NCI-H510A (cell line): ENCODE measurements at regions not wholly inside any gene's neighbourhood (a gene's known extent, or its start where the extent isn't known, plus 50 kb on each side); places are given as distances from the start of the nearest gene placed in this dataset.
"Not testable (repeated sequence)": the region's sequence is repeated elsewhere in the genome, so short reads cannot be mapped to it uniquely, and the experiment has no call there.

Experiments used
- DNase-seq: peaks from one replicate; lab custom pipeline; 2025; lab: John Stamatoyannopoulos, UW

DNA sequence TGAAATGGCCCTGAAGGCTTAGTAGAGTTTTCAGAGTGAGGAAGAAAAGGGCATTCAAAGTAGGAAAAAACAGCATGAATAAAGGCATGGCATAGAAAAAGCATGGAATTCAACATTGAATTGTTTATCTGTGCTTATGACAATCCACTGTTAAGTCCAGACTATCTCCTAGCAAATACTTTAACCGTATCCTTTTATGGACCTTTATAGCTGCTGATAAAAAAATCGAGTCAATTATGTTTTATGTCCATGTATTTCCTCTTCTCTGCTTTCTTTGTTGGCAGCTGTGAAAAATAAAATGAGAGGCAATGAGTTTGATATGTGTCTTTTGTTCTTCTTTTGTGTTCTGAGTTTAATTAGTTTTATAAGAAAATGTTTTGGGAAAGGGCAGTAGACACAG lies 70.4 kb downstream of the TDRD15 start:
- no peak for DNase-seq

DNA sequence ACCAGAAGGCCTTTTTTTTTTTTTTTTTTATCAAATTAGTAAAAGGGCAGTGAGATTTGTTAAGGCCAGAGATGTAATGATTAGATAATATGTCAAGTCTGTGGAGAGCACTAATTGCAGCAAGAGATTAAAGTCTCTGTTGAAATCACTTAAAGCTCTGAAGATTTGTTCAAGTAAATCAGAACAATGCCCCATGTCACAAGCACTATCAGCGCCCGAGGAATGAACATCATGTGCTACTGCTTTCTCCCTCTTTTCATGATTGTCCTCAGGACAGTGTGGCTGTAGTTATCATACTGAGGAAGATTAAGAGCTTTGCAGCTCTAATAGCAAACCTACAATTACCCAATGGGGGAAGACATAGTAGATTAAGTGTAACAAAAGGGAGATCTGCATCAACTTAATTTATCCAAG lies 71.1 kb downstream of the TDRD15 start:
- no peak for DNase-seq

DNA sequence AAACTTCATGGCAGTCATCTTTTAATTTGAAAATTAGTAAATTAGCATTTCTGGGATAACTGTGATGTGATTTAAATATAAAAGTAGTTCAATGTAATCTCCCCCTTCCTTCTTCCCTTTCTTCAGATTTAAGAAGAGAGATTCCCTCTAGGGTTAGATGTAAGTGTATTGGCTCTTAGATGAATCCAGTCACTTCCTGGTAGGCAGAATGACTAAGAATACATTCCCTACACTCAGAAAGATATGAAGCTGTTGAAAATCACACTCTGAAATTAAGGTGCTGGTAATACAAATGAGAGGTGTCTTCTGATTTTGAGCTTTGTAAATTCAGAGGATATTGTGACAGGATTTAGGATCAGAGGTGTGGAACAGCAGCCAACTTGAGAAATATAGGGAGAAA lies 71.6 kb downstream of the TDRD15 start:
- no peak for DNase-seq

DNA sequence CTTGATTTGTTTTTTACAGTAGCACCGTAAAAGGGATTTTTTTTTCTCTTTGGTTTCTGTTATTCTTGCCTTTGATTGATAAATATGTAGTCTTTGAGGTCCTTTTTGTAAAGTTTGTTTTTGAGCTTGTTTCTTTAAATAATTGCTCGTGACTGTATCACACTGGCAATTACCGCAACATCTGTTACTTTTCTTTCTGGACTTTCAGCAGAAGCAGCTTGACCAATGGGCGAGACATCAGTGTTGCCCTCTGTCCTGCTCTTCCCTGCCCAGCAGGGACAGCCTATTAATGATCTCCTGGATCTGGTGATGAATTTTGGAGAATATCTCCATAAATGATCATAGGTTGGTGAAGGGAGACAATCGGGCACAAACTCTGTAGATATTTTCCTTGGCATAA lies 74.9 kb downstream of the TDRD15 start:
- no peak for DNase-seq

DNA sequence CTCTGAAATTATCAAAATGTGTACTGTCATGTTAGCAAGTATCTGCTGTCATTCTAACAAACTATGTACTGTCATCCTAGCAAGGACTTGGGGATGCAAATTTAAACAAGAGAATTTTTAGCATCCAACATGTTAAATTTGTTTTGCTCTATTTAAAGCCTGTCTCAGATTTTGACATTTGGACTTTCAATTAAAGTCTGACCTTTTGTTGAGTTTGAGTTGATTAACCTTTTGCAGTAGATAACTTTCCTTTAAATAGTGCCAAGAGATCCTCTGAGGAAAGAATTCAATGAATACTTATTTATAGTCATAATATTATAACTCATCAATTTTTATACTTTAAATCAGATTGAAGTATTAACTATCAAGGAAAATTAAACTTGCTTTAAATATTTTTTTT lies 80.2 kb downstream of the TDRD15 start:
- no peak for DNase-seq

DNA sequence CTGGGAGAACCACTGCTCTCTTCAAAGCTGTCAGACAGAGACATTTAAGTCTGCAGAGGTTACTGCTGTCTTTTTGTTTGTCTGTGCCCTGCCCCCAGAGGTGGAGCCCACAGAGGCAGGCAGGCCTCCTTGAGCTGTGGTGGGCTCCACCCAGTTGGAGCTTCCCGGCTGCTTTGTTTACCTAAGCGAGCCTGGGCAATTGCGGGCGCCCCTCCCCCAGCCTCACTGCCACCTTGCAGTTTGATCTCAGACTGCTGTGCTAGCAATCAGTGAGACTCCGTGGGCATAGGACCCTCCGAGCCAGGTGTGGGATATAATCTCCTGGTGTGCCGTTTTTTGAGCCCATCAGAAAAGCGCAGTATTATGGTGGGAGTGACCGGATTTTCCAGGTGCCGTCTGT lies 90.3 kb downstream of the TDRD15 start:
- DNase-seq, result not testable (repeated sequence)

DNA sequence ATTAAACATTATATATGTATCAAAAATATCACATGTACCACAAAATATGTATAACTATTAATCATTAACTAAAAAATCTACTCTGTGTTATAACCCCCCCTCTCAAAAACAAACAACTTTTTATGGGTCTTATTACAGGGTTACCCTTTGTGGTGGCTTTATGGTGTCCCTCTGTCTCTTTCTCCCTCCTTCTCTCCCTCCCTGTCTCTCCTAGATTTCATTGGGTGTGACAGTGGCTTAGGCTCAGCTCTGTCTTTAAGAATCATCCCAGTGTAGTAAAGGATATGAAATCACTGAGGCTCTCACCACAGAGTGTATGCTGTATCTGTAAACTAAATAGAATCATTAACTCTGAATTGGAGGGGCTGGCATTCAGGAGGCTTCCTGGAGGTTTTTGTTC lies 93.7 kb downstream of the TDRD15 start:
- DNase-seq, result no peak

DNA sequence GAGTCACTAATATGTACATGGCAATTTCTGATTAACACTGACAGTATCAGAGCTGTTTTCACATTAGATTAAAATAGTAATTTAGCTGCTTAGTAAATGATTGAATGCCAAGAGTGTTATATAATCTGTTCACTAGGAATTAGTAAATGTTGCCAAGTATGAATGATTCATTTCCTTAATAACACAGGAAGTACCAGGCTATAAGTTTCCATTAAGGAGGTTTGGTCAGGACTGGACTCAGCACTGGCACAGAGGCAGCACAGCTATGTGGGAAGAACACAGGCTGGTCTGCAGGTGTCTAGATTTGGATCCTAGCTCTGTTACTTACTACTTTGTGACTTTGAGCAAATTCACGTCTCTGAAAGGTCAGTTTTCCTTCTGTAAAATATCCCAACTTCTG lies 97.2 kb downstream of the TDRD15 start:
- DNase-seq, result no peak

DNA sequence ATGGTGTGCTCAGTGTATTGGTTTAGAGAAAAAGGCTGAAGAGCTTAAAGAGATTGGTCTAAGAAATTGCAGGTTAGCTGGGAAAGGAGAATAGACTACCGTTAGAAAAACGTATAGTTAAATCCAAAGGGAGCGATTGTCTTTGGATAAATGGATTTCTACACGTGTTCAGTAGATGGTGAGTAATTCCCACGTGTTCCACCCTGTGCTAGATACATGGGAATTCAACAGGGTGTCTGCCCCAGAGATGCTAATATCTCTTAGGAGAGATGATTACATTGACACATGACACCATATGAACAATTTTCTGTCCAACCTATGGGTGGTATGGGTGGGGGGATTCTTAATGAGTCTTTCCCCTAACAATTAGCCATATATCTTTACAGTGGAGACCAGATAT lies 99.8 kb downstream of the TDRD15 start:
- no peak for DNase-seq

DNA sequence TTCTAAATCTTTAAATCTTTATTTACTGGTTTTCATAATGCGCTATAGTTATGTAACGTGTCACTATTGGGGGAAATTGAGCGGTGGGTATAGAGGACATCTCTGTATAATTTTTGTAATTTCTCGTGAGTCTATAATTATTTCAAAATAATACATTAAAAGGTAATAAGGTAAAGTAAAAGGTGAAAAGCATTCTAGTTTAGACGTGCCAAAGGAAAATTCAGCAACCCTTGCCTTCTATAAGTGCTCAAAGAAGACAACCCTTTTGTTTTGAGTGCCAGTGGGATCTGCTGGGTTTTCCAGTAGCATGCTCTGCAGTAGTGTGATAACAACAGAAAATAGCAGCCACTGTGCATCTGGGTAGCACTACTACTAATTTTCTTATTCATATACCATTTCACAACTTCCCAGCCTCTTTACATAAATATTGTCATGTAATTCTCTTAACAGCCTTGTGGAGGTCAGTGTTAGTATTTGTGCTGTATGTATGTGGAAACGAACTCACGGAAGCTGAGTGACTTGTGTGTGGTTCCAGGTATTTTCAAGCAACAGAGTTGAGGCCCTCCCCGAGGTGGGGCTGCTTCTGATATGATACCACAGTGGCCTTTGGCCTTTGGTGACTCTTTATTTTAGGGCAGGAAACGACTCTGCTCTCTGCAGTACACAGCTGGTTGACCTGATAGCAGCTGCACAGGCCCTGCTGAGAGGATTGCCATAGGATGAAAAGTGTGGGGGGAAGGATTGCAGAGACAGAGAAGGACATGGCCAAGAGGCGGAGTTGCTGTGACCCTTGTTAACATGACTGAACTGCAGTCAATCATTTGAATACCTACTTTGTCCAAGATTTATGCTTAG lies 104.5 kb downstream of the TDRD15 start:
- no peak for DNase-seq

DNA sequence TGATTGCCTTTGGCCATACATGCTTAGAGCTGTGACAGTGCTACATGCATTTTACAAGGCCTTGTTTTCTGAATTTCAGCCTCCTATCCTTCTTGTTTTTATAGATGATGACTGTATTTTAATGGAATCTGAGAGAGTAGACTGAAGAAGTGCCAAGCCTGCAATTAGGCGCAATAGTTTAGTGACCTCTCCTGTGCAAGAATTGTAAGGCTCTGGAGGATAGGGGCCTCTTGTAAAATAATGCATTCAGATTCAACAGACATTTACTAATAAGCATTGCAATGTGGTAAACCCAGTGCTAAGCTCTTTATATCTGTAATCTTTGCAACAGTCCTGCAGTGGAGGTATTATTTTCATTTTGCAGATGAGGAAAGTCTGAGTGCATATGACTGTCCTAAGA lies 105.5 kb downstream of the TDRD15 start:
- DNase-seq, result no peak

DNA sequence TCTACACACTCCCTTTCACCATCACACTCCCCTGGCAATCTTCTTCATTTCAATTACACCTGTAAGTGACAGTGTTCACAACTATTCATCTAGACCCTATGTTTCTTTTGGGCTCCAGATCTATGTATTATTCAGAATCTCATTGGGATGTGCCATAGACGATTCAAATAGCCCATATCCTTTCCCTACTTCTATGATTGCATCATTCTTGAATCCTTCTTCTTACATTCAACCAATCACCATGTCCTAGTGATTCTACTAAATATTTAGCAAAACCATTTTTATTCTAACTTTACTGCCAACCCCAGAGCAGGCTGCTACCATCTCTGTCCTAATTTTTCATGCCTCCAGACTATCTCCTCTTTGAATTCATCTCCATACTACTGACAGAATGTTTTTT lies 106.4 kb downstream of the TDRD15 start:
- DNase-seq, result no peak

DNA sequence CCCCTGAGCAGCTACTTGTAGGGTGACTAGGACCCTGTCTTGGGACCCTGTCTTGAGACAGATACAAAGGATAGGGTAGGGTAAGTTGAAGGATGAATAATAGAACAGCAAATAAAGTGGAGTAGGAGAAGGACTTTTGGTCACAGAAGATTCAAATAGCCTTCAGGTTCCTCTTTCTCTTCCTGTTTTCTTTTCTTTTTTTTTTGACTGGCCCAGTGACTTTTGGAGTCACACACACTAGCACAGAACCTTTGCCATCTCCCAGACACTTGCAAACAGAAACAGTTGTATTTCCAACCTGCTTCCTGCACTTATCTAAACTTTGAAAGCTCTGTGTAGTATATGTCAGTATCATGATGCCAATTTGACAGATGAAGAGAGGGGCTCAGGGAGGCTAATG lies 108.2 kb downstream of the TDRD15 start:
- DNase-seq, result no peak

DNA sequence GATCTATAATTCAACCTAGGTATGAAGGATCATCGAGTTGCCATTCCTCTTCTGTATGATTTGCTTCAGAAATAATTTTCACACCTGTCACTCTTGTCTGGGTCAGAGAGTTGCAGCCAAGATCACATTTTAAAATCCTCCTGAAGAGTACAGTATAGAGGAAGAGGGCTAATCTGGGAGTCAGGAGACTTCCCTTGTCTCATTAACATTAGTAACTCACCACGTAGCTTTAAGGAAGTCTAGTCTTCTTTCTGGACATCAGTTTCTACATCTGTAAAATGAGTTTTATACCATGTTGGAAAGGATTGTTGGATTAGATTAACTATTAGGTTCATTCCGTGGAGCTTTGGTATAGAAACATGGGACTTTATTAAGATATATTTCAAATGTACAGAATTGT lies 109.4 kb downstream of the TDRD15 start:
- DNase-seq, result no peak

DNA sequence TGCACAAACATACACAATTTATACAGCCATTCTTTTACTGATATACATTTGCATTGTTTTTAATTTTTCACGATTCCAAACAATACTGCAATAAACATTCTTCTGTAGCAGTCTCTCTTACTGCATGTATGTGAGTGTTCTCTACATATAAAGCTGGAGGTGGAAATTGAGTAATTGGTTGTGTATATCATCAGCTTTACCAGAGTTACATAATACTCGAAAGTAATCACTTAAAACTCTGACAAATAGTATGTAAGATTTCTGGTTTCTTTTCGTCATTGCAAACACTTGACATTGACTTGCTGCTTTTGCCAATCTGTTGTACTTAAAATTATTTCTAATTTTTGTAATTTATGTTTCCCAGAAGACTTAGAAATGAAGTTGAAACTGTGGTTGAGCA lies 110.2 kb downstream of the TDRD15 start:
- DNase-seq, result no peak

DNA sequence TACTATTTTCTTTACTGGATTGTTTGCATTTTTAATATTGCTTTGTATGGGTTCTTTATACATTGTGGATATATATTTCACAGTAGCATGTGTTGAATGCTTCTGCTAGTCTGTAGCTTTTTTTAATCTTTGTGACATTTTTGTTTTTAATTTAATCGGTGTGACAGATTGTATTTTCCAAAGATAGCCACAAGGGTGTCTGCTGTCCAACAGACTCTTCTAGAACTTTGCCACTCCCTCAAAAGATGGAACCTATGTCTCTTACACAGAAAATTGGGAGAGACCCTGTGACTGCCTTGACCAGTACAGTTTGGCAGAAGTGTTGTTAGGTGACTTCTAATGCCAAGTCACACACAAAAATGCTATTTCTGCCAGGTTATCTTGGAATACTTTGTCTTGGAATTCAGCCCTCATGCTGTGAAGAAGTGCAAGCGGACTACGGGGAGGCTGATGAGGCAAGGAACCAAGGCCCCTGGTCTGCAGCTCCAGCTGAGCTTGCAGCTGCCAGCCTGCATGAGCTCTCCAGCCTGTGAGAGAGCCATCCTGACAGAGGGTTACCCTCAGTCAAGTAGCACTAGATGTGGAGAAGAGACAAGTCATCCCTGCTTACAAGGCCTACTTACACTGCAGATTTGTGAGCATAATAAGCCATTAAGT lies 110.8 kb downstream of the TDRD15 start:
- no peak for DNase-seq

DNA sequence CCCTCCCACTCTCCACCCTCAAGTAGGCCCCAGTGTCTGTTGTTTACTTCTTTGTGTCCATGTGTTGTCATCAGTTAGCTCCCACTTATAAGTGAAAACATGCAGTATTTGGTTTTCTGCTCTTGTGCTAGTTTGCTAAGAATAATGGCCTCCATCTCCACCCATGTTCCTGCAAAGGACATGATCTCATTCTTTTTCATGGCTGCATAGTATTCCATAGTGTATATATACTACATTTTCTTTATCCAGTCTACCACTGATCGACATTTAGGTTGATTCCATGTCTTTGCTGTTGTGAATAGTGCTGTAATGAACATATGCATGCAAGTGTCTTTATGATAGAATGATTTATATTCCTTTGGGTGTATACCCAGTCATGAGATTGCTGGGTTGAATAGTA lies 116.0 kb downstream of the TDRD15 start:
- DNase-seq, result not testable (repeated sequence)

DNA sequence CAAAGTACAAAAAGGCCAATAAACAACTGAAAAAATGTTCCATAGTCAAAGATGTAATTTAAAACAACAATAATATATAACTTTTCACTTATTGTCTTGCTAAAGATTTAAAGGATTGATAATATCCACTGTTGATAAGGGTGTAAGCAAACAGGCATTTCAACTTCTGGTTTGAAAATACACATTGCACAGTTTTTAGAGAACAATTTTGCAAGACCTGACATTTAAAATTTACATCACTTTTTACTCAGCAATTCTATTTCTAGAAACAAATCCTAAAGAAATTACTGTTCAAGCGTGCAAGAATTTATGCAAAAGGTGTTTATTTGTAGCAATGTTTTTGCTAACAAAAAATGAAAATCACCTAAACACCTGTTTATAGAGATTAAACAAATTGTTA lies 120.4 kb downstream of the TDRD15 start:
- DNase-seq, result no peak

DNA sequence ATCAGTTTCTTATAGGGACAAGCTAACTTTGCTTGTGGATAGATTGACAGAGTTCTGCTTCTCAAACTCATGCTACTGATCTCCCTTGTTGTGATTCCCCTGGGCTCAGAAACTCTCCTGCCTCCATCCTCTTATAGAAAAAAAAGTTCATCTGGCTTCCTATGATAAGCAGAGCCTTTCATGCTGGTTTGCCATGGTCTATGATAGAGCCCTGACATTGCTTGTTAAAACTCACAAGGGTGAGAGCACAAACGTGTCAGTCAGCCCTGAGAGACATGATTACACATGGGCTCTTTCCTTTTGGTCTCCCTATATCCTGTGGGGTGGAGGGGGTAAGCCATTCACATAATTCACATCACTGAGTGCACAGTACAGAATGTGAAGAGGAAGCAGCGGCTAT lies 121.8 kb downstream of the TDRD15 start:
- DNase-seq, result no peak

DNA sequence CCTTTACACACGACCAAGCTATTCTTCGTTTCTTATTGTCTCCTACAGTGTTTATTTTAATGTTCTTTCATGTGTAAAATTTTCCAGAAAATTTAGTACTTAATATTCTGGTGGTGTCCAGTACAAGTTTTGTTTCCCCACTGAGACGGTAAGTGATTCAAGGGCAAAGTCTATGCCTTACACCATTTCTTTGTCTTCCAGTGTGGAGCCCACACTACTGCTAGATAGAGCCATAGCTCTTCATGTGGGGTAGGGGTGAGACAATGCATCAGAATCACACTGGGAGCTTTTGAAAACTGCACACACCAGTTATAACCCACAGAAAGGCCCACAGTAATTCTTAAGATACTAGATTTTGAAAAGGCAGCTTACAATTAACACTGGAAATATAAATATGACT lies 125.6 kb downstream of the TDRD15 start:
- DNase-seq, result no peak

DNA sequence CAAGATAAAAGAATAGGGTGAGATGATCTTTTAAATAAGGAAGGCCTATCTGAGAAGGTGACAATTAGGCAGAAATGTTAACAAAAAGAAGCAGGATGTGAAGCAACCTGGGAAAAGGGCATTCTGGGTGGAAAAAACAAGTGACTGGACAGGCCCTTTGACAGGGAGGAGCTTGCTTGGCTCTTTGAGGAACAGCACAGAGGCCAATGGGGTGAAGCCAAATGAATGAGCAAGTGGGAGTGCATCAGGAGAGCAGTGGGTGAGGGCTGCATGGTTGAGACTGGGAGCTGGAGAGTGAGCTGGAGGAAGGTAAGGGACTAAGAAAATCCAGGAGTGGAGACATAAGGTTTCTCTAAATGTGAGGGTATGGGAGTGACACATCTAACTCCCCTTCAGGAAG lies 126.9 kb downstream of the TDRD15 start:
- no peak for DNase-seq

DNA sequence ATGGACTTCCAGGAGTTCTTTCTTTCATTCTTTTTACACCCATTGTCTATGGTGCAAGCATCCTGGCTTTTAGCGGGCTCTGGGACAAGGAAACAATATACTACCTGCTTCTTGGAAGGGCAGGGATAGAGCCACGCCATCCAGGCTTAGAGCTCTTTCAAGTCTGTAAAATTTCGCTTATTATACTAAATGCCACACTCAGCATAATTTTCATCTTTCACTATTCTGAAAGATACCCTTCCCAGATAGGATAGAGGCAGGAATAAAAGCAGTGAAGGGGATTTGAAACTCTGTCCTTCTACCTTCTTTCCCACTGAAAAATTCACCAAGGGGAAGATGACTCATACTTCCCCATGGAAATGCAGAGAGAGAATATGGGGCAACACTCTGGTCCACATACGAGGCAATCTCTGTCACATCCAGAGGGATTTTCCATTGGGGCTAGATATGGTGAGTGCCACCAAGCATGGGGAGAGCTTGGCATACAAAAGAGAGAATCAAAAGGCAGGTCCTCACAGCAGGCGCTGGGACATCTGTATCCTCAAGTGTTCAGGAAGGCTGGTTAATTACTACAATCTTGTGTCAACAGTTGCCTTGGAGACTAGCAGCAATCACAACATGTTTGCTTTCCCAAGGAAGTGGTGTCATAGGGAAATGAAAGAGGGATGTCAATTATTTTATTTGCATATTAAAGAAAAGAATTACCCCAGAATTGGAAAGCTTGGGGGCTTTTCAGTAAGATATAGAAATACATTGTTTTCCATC lies 127.6 kb downstream of the TDRD15 start:
- peak; percentile 55 for DNase-seq
